HUES64 (cell line): ENCODE measurements at regions not wholly inside any gene's neighbourhood (a gene's known extent, or its start where the extent isn't known, plus 50 kb on each side); places are given as distances from the start of the nearest gene placed in this dataset.

Experiments used
- H3K27ac ChIP-seq: 2 replicates; pipeline ENCODE4 v1.7.0; 2013; ENCODE audit warnings: low read depth, low read length, inconsistent platforms
- H3K27me3 ChIP-seq: 2 replicates; pipeline ENCODE4 v1.6.1; 2013; ENCODE audit warnings: mild to moderate bottlenecking, low read length; ENCODE audit not compliant: insufficient read depth
- H3K36me3 ChIP-seq: 2 replicates; pipeline ENCODE4 v1.6.1; 2013; ENCODE audit warnings: mild to moderate bottlenecking, low read length; ENCODE audit not compliant: insufficient read depth
- H3K4me1 ChIP-seq: 2 replicates; pipeline ENCODE4 v1.6.1; 2013; ENCODE audit warnings: mild to moderate bottlenecking, low read length, moderate library complexity; ENCODE audit not compliant: insufficient read depth
- H3K4me3 ChIP-seq: 2 replicates; pipeline ENCODE4 v1.5.1; 2013; ENCODE audit warnings: mild to moderate bottlenecking, low read length, moderate library complexity
- H3K9ac ChIP-seq: 2 replicates; pipeline ENCODE4 v1.6.1; 2013; ENCODE audit warnings: mild to moderate bottlenecking, low read depth, low read length
- H3K9me3 ChIP-seq: 2 replicates; pipeline ENCODE4 v1.6.1; 2013; ENCODE audit warnings: low read depth, low read length; ENCODE audit not compliant: insufficient read depth
- WGBS: fragments of 150-250, 120-280 bp; methylation state at CpG from one replicate; pipeline ENCODE4 v1.1.7; 2013; ENCODE audit warnings: missing lambda C conversion rate; 5-methylcytosine and 5-hydroxymethylcytosine counted together

- no peaks in the 10 kb centered on the region for H3K9me3 ChIP-seq
- H3K27me3 ChIP-seq = no peaks in the 10 kb centered on the region
- H3K27ac ChIP-seq = no peak overlapping the region
- H3K4me1 ChIP-seq = no peaks in the 10 kb centered on the region
- H3K9ac ChIP-seq = no peak overlapping the region
- no peak overlapping the region for H3K4me3 ChIP-seq
- no peaks in the 10 kb centered on the region for H3K36me3 ChIP-seq
These were observed 633.2 kb upstream of the FAM174A start for GRCh38 chr5:99901972-99902371.

GRCh38 chr5:99900302-99900852, 634.8 kb upstream of the FAM174A start:
- H3K36me3 ChIP-seq = no peaks in the 10 kb centered on the region
- no peaks in the 10 kb centered on the region for H3K9me3 ChIP-seq
- H3K4me1 ChIP-seq = no peaks in the 10 kb centered on the region
- WGBS = 100% methylated on average over 1 of the region's 1 CpG
- H3K27ac ChIP-seq = no peak overlapping the region
- H3K4me3 ChIP-seq = no peak overlapping the region
- no peak overlapping the region for H3K9ac ChIP-seq
- no peaks in the 10 kb centered on the region for H3K27me3 ChIP-seq

- H3K36me3 ChIP-seq = no peaks in the 10 kb centered on the region
- H3K4me1 ChIP-seq = no peaks in the 10 kb centered on the region
- no peak overlapping the region for H3K27ac ChIP-seq
- H3K9ac ChIP-seq = no peak overlapping the region
- no peaks in the 10 kb centered on the region for H3K27me3 ChIP-seq
- H3K9me3 ChIP-seq = no peaks in the 10 kb centered on the region
- H3K4me3 ChIP-seq = no peak overlapping the region
- WGBS = 93% methylated on average over 4 of the region's 4 CpGs
These were observed 655.2 kb upstream of the FAM174A start for GRCh38 chr5:99879791-99880511.

DNA sequence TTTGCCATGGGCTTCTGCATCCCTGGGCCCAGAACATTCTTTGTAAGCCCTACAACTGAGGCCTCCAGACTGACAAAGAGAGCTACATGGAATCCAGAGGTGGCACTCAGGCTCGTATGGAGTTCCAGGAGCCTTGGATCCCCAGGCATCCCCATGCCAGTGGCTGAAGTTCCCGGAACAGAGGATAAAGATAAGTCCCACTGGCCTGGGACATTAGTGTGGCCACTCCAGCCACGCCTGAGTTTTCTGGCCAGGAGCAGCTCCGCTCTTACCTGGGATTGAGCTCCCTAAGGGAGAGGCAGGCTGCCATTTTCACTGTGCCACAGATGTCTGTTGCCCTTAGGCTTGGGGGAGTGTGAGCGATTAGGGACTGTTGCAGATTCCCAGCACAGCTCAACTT, 656.3 kb upstream of the FAM174A start:
- H3K4me3 ChIP-seq = no peak overlapping the region
- no peak overlapping the region for H3K9ac ChIP-seq
- WGBS = 95% methylated on average over 5 of the region's 5 CpGs
- H3K27ac ChIP-seq = no peak overlapping the region
- no peaks in the 10 kb centered on the region for H3K27me3 ChIP-seq
- H3K36me3 ChIP-seq = no peaks in the 10 kb centered on the region
- H3K4me1 ChIP-seq = no peaks in the 10 kb centered on the region
- no peaks in the 10 kb centered on the region for H3K9me3 ChIP-seq

- Histone ChIP-seq H3K27me3 (no peaks in the 10 kb centered on the region), H3K9me3 (no peaks in the 10 kb centered on the region), H3K4me1 (no peaks in the 10 kb centered on the region), H3K36me3 (no peaks in the 10 kb centered on the region), H3K4me3 (no peak overlapping the region), H3K27ac (no peak overlapping the region), H3K9ac (no peak overlapping the region)
- WGBS = 88% methylated on average over 2 of the region's 2 CpGs
These were observed 668.4 kb upstream of the FAM174A start for GRCh38 chr5:99866740-99867139.

DNA sequence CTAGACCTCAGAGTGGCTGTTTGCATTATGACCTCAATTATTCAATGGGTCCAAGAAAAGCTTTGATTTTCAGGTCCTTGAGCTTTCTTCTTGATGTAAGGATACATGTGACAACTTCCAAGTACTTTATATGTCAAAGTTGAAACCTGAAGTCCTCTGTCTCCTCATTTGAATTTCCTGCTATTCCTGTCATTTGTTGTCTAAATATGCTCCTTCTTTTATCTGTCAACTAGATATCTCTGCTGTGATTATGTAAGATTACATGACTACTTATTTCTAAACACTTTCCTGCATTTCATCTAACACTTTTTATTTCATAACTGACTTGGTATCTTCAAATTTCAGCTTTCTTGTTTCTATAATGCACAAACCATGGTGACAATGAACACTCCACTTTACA, 670.0 kb upstream of the FAM174A start:
- Histone ChIP-seq H3K36me3 (no peaks in the 10 kb centered on the region), H3K4me3 (no peak overlapping the region), H3K4me1 (no peaks in the 10 kb centered on the region), H3K27me3 (no peaks in the 10 kb centered on the region), H3K9me3 (no peaks in the 10 kb centered on the region), H3K27ac (no peak overlapping the region), H3K9ac (no peak overlapping the region)

- Histone ChIP-seq H3K36me3 (no peaks in the 10 kb centered on the region), H3K27me3 (no peaks in the 10 kb centered on the region), H3K9me3 (no peaks in the 10 kb centered on the region), H3K4me1 (no peaks in the 10 kb centered on the region), H3K9ac (no peak overlapping the region), H3K4me3 (no peak overlapping the region), H3K27ac (no peak overlapping the region)
- 97% methylated on average over 4 of the region's 4 CpGs for WGBS
These were observed 699.4 kb upstream of the FAM174A start for GRCh38 chr5:99835791-99836190.

GRCh38 chr5:99827136-99827535, 708.0 kb upstream of the FAM174A start:
- WGBS = 100% methylated on average over 2 of the region's 2 CpGs
- H3K9me3 ChIP-seq = no peaks in the 10 kb centered on the region
- H3K27me3 ChIP-seq = no peaks in the 10 kb centered on the region
- no peak overlapping the region for H3K4me3 ChIP-seq
- no peak overlapping the region for H3K27ac ChIP-seq
- no peak overlapping the region for H3K9ac ChIP-seq
- no peaks in the 10 kb centered on the region for H3K4me1 ChIP-seq
- H3K36me3 ChIP-seq = no peaks in the 10 kb centered on the region

GRCh38 chr5:99817796-99818195, 717.4 kb upstream of the FAM174A start:
- Histone ChIP-seq H3K9me3 (no peaks in the 10 kb centered on the region), H3K4me1 (no peaks in the 10 kb centered on the region), H3K4me3 (no peak overlapping the region), H3K36me3 (no peaks in the 10 kb centered on the region), H3K27me3 (no peaks in the 10 kb centered on the region), H3K9ac (no peak overlapping the region), H3K27ac (no peak overlapping the region)
- 90% methylated on average over 17 of the region's 17 CpGs for whole genome bisulfite sequencing

- Histone ChIP-seq H3K27me3 (no peaks in the 10 kb centered on the region), H3K4me3 (no peak overlapping the region), H3K4me1 (no peaks in the 10 kb centered on the region), H3K27ac (no peak overlapping the region), H3K9me3 (no peaks in the 10 kb centered on the region), H3K36me3 (no peaks in the 10 kb centered on the region), H3K9ac (no peak overlapping the region)
- 77% methylated on average over 3 of the region's 3 CpGs for WGBS
These were observed 720.7 kb upstream of the FAM174A start for GRCh38 chr5:99814321-99815063.

DNA sequence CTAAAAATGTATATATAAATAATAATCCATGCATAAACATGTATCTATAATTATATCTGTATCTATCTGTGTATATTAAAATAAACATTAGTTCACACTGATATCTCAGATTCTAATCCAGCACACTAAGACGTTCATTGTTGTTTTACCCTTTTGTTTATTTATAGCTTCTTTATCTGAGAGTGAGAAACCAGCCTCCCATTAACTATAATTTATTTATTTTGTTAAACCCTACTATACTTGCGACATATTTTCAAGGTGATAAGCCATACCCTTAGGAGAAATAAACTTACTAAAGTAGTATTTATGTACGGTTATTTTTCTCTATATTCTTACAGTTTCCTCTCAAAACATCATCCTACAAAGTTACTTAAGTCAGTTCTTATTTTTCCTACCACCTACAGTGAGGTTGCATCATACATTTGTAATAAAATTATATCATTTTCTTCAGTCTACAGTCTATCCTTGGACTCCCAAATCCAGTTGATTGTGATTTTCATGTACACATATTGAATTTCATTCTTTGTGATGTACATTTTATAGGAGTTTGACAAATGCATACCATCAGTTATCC, 726.4 kb upstream of the FAM174A start:
- Histone ChIP-seq H3K9ac (no peak overlapping the region), H3K9me3 (no peaks in the 10 kb centered on the region), H3K4me3 (no peak overlapping the region), H3K36me3 (no peaks in the 10 kb centered on the region), H3K4me1 (no peaks in the 10 kb centered on the region), H3K27ac (no peak overlapping the region), H3K27me3 (no peaks in the 10 kb centered on the region)
- 100% methylated on average over 1 of the region's 3 CpGs for WGBS
